ENCODE measurements at regions not wholly inside any gene's neighbourhood (a gene's known extent, or its start where the extent isn't known, plus 50 kb on each side); places are given as distances from the start of the nearest gene placed in this dataset.

GRCh38 chr7:52659178-52659577 is 376.3 kb upstream of the POM121L12 start:
- TF ChIP-seq CTCF (IDR thresholded peaks at IDR 0.05; ENCODE audit: low read depth, low read length): no peak
- in situ Hi-C loops (cut with HindIII; ENCODE audit: low sequenced_read_pairs): no loop called here
- H3K4me3 ChIP-seq (ENCODE audit: low read depth, low read length): no peak overlapping the region
- DNase-seq (ENCODE audit: low read depth, low spot score): no peak

- no peak for DNase-seq (ENCODE audit: low read depth, low spot score)
- TF ChIP-seq CTCF (IDR thresholded peaks at IDR 0.05; ENCODE audit: low read depth, low read length): no peak
- in situ Hi-C loops (cut with HindIII; ENCODE audit: low sequenced_read_pairs): no loop called here
- H3K4me3 ChIP-seq (ENCODE audit: low read depth, low read length): no peak overlapping the region
These were observed 379.3 kb upstream of the POM121L12 start for GRCh38 chr7:52656098-52656497.

GRCh38 chr7:52652621-52653020 is 382.8 kb upstream of the POM121L12 start:
- H3K4me3 ChIP-seq (ENCODE audit: low read depth, low read length): no peak overlapping the region
- in situ Hi-C loops (cut with HindIII; ENCODE audit: low sequenced_read_pairs): no loop called here
- DNase-seq (ENCODE audit: low read depth, low spot score): no peak
- no peak for TF ChIP-seq CTCF (IDR thresholded peaks at IDR 0.05; ENCODE audit: low read depth, low read length)

GRCh38 chr7:52648872-52649271 is 386.6 kb upstream of the POM121L12 start:
- no peak for TF ChIP-seq CTCF (IDR thresholded peaks at IDR 0.05; ENCODE audit: low read depth, low read length)
- no peak overlapping the region for H3K4me3 ChIP-seq (ENCODE audit: low read depth, low read length)
- peak; percentile 66 for DNase-seq (ENCODE audit: low read depth, low spot score)
- in situ Hi-C loops (cut with HindIII; ENCODE audit: low sequenced_read_pairs): no loop called here

GRCh38 chr7:52647046-52647445 is 388.4 kb upstream of the POM121L12 start:
- in situ Hi-C loops (cut with HindIII; ENCODE audit: low sequenced_read_pairs): no loop called here
- no peak overlapping the region for H3K4me3 ChIP-seq (ENCODE audit: low read depth, low read length)
- no peak for DNase-seq (ENCODE audit: low read depth, low spot score)
- no peak for TF ChIP-seq CTCF (IDR thresholded peaks at IDR 0.05; ENCODE audit: low read depth, low read length)

- H3K4me3 ChIP-seq (ENCODE audit: low read depth, low read length): no peak overlapping the region
- no peak for TF ChIP-seq CTCF (IDR thresholded peaks at IDR 0.05; ENCODE audit: low read depth, low read length)
- peak; percentile 93 for DNase-seq (ENCODE audit: low read depth, low spot score)
- in situ Hi-C loops (cut with HindIII; ENCODE audit: low sequenced_read_pairs): no loop called here
These were observed 395.5 kb upstream of the POM121L12 start for GRCh38 chr7:52639981-52640380.

- no peak for TF ChIP-seq CTCF (IDR thresholded peaks at IDR 0.05; ENCODE audit: low read depth, low read length)
- in situ Hi-C loops (cut with HindIII; ENCODE audit: low sequenced_read_pairs): no loop called here
- H3K4me3 ChIP-seq (ENCODE audit: low read depth, low read length): no peak overlapping the region
- DNase-seq (ENCODE audit: low read depth, low spot score): peak; percentile 58
These were observed 396.3 kb upstream of the POM121L12 start for GRCh38 chr7:52639126-52639525.
